HepG2 (cell line): ENCODE measurements at regions not wholly inside any gene's neighbourhood (a gene's known extent, or its start where the extent isn't known, plus 50 kb on each side); places are given as distances from the start of the nearest gene placed in this dataset.
"Not testable (repeated sequence)": the region's sequence is repeated elsewhere in the genome, so short reads cannot be mapped to it uniquely, and the experiment has no call there.

ENCODE experiments used
- ATAC-seq: fragments of 200-7000 bp; cut with Tn5 transposase; 3 replicates; pipeline ENCODE4 v1.9.1; 2020; ENCODE audit warnings: mild to moderate bottlenecking, moderate library complexity
- BruUV-seq: library from RNA; stranded (reverse); fragments of 400-500 nt; replicated peaks from 2 replicates; lab custom pipeline; 2021; lab: Mats Ljungman, UMichigan
- CTCF ChIA-PET: fragments of 300-600 bp; formaldehyde crosslinking; extraction: SDS; loops from one replicate; lab custom pipeline; 2021; ENCODE audit warnings: low total read pairs, inconsistent platforms, low intra/inter-chr PET ratio; lab: Yijun Ruan, JAX
- POLR2A ChIA-PET: fragments of 350-600 bp; sonication (Branson Sonifier 250); formaldehyde crosslinking; loops from one replicate; lab custom pipeline; 2020; ENCODE audit warnings: antibody characterized with exemption, inconsistent platforms; lab: Yijun Ruan, JAX
- DNase-seq: peaks from one replicate; pipeline ENCODE4 v3.0.0-alpha.2; 2015; ENCODE audit warnings: low spot score
- FAIRE-seq: peaks from 3 replicates; lab custom pipeline; 2011; peaks lifted over from hg19 to GRCh38; lab: Jason Lieb, UNC
- H2AFZ ChIP-seq: one replicate; pipeline ENCODE4 v1.6.1; 2011; ENCODE audit warnings: low read length, inconsistent platforms
- H3K27ac ChIP-seq: fragments of 300-600 bp; 3 replicates; pipeline ENCODE4 v1.8.0; 2011; ENCODE audit warnings: mixed run types, mild to moderate bottlenecking, mixed read lengths, low read length, inconsistent platforms; ENCODE audit not compliant: insufficient read depth; ENCODE audit errors: extremely low read length
- H3K27me3 ChIP-seq, 2 experiments: fragments of 200-600 bp in 1 of 2; 2 replicates in 1 of 2; 3 replicates in 1 of 2; pipeline versions ENCODE4 v1.6.0 to v1.8.0; 2011; ENCODE audit warnings: low read length in 2 of 2, mild to moderate bottlenecking in 2 of 2, moderate library complexity in 2 of 2, inconsistent platforms in 1 of 2; ENCODE audit not compliant: insufficient read depth in 2 of 2, control insufficient read depth in 1 of 2
- H3K36me3 ChIP-seq, 2 experiments: fragments of 200-600 bp in 1 of 2; replicated peaks in 1 of 2; 2 replicates in 1 of 2; 3 replicates in 1 of 2; pipeline versions ENCODE4 v1.5.1 to v1.8.0; 2011; ENCODE audit warnings: low read length in 2 of 2, inconsistent platforms in 1 of 2; ENCODE audit not compliant: insufficient read depth in 2 of 2, control insufficient read depth in 1 of 2
- H3K4me1 ChIP-seq: 2 replicates; pipeline ENCODE4 v1.5.1; 2012; ENCODE audit warnings: low read length, inconsistent platforms; ENCODE audit not compliant: insufficient read depth
- H3K4me2 ChIP-seq: 2 replicates; pipeline ENCODE4 v1.6.0; 2011; ENCODE audit warnings: low read depth, low read length, inconsistent platforms
- H3K4me3 ChIP-seq, 3 experiments: fragments of 200-600 bp in 1 of 3; sonication (generic), shearing (Covaris generic) in 1 of 3; replicated peaks in 1 of 3; 2 replicates each; pipeline ENCODE4 v1.5.1; 2011 to 2016; ENCODE audit warnings: low read length in 3 of 3, inconsistent platforms in 2 of 3, low read depth in 2 of 3, mild to moderate bottlenecking in 2 of 3, control low read depth in 1 of 3, mixed read lengths in 1 of 3; ENCODE audit not compliant: insufficient read depth in 1 of 3
- H3K79me2 ChIP-seq: one replicate; pipeline ENCODE4 v1.6.1; 2011; ENCODE audit warnings: low read length, inconsistent platforms; ENCODE audit not compliant: insufficient read depth
- H3K9ac ChIP-seq: 2 replicates; pipeline ENCODE4 v1.6.0; 2011; ENCODE audit warnings: mild to moderate bottlenecking, low read depth, low read length, inconsistent platforms; ENCODE audit not compliant: insufficient read depth
- H3K9me3 ChIP-seq: 2 replicates; pipeline ENCODE4 v1.5.1; 2012; ENCODE audit warnings: mild to moderate bottlenecking, low read length
- H4K20me1 ChIP-seq: 2 replicates; pipeline ENCODE4 v1.6.0; 2011; ENCODE audit warnings: inconsistent platforms, mild to moderate bottlenecking, low read length, moderate library complexity; ENCODE audit not compliant: insufficient read depth
- WGBS: methylation state at CpG from one replicate; pipeline ENCODE4 v1.1.6; 2017; ENCODE audit warnings: low lambda C conversion rate; 5-methylcytosine and 5-hydroxymethylcytosine counted together
- in situ Hi-C: cut with HindIII; loops from 2 replicates; pipeline ENCODE4 v1.10.0; 2017; ENCODE audit warnings: low pct_unique_long_range_greater_than_20kb; ENCODE audit not compliant: extremely low pct_ligation_motif_present
- intact Hi-C: fragments of 100-400 bp; cut with micrococcal nuclease; formaldehyde crosslinking; loops from one replicate; pipeline ENCODE4 v1.10.0; 2022; ENCODE audit not compliant: unreplicated experiment

DNA sequence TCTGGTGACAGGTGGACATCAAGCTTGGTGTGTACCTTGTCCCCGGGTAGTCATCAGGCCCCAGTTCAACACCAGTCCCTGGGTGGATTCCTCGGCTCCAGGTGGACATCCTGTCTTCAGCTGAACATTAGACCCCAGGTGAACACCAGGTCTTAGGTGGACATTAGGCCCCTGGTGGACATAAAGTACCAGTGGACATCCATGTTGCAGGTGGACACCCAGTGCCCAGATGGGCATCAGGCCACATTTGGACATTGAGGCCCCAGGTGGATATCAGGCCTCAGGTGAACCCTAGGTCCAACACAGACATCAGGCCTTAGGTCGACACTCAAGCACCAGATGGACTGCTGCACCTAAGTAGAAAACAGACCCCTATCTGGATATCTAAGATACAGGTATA lies 195.6 kb downstream of the POTEG start:
- DNase-seq, intact Hi-C loops, in situ Hi-C loops, H4K20me1 ChIP-seq, POLR2A ChIA-PET, H2AFZ ChIP-seq, H3K4me2 ChIP-seq, ATAC-seq, H3K79me2 ChIP-seq, CTCF ChIA-PET, H3K36me3 ChIP-seq, H3K9ac ChIP-seq, H3K4me1 ChIP-seq, H3K9me3 ChIP-seq, H3K4me3 ChIP-seq, H3K27ac ChIP-seq, H3K27me3 ChIP-seq, BruUV-seq, FAIRE-seq: not testable (repeated sequence)
- no CpG with 5 or more reads among the region's 3 CpGs for WGBS

DNA sequence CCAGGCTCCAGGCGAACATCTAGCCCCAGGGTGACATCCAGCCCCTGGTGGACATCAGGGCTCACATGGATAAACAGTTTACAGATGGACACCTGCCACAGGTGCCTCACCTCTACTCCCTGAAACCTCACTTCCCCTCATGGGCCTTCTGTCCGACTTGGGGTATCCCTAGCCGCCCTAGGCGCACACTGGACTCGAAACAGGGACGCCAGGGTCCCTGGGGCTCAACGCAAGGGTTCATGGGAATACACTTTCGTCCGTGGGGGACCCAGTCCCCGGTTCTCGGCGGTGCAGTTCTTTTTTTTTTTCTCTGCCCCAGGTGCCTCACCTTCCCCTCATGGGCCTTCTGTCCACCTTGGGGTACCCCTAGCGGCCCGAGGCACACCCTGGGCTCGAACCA lies 194.2 kb downstream of the POTEG start:
- in situ Hi-C loops, H3K36me3 ChIP-seq, H3K4me1 ChIP-seq, H3K4me2 ChIP-seq, H2AFZ ChIP-seq, intact Hi-C loops, POLR2A ChIA-PET, H3K9me3 ChIP-seq, BruUV-seq, H3K27me3 ChIP-seq, DNase-seq, FAIRE-seq, H4K20me1 ChIP-seq, H3K27ac ChIP-seq, H3K79me2 ChIP-seq, ATAC-seq, H3K9ac ChIP-seq, H3K4me3 ChIP-seq, CTCF ChIA-PET: not testable (repeated sequence)
- 0% methylated on average over 1 of the region's 15 CpGs for WGBS

DNA sequence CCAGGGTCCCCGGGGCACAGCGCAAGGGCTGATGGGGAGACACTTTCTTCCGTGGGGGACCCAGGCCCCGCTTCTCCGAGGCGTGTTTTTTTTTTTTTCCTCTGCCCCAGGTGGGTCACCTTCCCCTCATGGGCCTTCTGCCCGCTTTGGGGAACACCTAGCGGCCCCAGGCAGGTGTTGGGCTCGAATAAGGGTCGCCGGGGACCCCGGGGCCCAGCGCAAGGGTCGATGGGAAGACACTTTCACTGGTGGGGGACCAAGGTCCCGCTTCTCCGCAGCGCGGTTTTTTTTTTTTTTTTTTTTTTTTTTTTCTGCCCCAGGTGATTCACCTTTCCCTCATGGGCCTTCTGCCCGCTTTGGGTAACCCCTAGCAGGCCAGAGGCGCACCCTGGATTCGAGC lies 193.8 kb downstream of the POTEG start:
- H4K20me1 ChIP-seq, H2AFZ ChIP-seq, H3K9me3 ChIP-seq, H3K27me3 ChIP-seq, intact Hi-C loops, FAIRE-seq, CTCF ChIA-PET, H3K4me2 ChIP-seq, BruUV-seq, ATAC-seq, H3K36me3 ChIP-seq, H3K4me3 ChIP-seq, H3K79me2 ChIP-seq, in situ Hi-C loops, POLR2A ChIA-PET, DNase-seq, H3K27ac ChIP-seq, H3K9ac ChIP-seq, H3K4me1 ChIP-seq: not testable (repeated sequence)
- WGBS: 27% methylated on average over 20 of the region's 21 CpGs

DNA sequence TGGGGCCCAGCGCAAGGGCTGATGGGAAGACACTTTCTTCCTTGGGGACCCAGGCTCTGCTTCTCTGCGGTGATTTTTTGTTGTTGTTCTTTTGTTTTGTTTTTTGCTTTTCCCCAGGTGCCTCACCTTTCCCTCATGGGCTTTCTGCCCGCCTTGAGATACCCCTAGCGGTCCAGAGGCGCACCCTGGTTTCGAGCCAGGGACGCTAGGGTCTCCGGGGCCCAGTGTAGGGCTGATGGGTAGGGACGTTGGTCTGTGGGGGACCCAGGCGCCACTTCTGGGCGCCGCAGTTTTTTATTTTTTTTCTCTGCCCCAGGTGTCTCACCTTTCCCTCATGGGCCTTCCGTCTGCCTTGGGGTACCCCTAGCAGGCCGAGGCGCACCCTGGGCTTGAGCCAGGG lies 192.7 kb downstream of the POTEG start:
- intact Hi-C loops, in situ Hi-C loops, H3K79me2 ChIP-seq, H3K27me3 ChIP-seq, H3K9me3 ChIP-seq, CTCF ChIA-PET, H2AFZ ChIP-seq, DNase-seq, H3K4me2 ChIP-seq, POLR2A ChIA-PET, H4K20me1 ChIP-seq, BruUV-seq, FAIRE-seq, H3K27ac ChIP-seq, ATAC-seq, H3K4me1 ChIP-seq, H3K9ac ChIP-seq, H3K4me3 ChIP-seq, H3K36me3 ChIP-seq: not testable (repeated sequence)
- 89% methylated on average over 13 of the region's 15 CpGs for WGBS
